ENCODE measurements at regions not wholly inside any gene's neighbourhood (a gene's known extent, or its start where the extent isn't known, plus 50 kb on each side); places are given as distances from the start of the nearest gene placed in this dataset.

DNA sequence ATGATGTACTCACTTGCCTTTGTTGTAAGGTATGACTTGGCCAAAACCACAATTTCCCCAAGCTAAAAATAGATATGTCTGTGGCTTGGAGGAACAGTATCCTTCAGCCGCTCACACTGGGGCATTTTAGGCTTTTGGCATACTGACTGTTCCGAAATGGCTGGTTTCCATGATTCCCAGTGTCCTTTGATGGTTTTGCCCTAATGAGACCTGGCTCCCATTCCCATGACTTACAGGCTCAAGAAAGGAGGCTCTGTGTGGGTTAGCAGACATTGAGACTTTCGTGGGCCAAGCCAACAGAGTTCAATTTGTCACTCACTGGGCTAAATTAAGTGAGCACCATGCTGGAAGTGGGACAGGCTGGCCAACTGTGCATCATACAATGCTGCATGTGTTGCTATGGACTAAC is 150.6 kb downstream of the CEP135 start:
- Histone ChIP-seq H3K4me2 (ENCODE audit: low read depth, low read length, poor library complexity, severe bottlenecking) (no peak overlapping the region), H3K9me3 (ENCODE audit: insufficient read depth, low read length) (no peaks in the 10 kb centered on the region)
- TF ChIP-seq EZH2phosphoT487 (conservative IDR thresholded peaks at IDR 0.05; ENCODE audit: low read length) (no peak), CTCF (IDR thresholded peaks at IDR 0.05; ENCODE audit: insufficient read depth, low read length, poor library complexity, severe bottlenecking) (no peak)

DNA sequence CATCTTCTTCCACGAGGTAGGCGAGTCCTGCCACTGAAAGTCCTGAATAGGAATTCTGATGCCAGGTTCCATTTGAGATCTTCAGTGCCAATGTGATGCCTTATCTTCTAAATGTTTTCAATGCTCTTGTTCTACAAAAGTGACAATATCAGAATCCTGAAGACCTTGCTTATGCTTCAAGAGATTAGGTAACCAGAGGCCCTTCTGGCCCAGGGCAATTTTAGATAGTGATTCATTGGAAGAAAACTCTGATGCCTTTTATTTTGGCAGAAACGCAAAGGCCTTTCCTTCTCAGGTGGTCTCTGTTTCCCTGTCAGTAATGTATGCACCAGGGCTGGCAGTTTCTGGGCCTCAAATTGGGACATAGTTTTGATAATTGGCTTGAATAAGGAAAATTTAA is 144.8 kb downstream of the CEP135 start:
- H3K27ac ChIP-seq (ENCODE audit: low read depth, low read length), result no peak overlapping the region
- H3K4me3 ChIP-seq (ENCODE audit: insufficient read depth, low read length, poor library complexity, severe bottlenecking), result no peak overlapping the region
- no peak overlapping the region for H3K9ac ChIP-seq (ENCODE audit: low read length)
- no peak overlapping the region for H3K4me2 ChIP-seq (ENCODE audit: low read depth, low read length, poor library complexity, severe bottlenecking)
- TF ChIP-seq EZH2phosphoT487 (conservative IDR thresholded peaks at IDR 0.05; ENCODE audit: low read length), result no peak
- TF ChIP-seq CTCF (IDR thresholded peaks at IDR 0.05; ENCODE audit: insufficient read depth, low read length, poor library complexity, severe bottlenecking), result no peak
- H2AFZ ChIP-seq (ENCODE audit: low read depth, low read length, severe bottlenecking), result no peak overlapping the region
- H3K79me2 ChIP-seq (ENCODE audit: insufficient read depth, low read length), result no peaks in the 10 kb centered on the region
- no peaks in the 10 kb centered on the region for H4K20me1 ChIP-seq (ENCODE audit: low read depth, low read length)
- no peaks in the 10 kb centered on the region for H3K36me3 ChIP-seq (ENCODE audit: low read length)
- H3K27me3 ChIP-seq (ENCODE audit: low read length), result no peaks in the 10 kb centered on the region
- no peaks in the 10 kb centered on the region for H3K9me2 ChIP-seq (replicated peaks; ENCODE audit: insufficient read depth, low read length)
- H3K9me3 ChIP-seq (ENCODE audit: insufficient read depth, low read length), result no peaks in the 10 kb centered on the region
- no peaks in the 10 kb centered on the region for H3F3A ChIP-seq (ENCODE audit: insufficient read depth)

More for the DNA sequence above, 150.6 kb downstream of the CEP135 start:
- H3K9me2 ChIP-seq (replicated peaks; ENCODE audit: insufficient read depth, low read length), result no peaks in the 10 kb centered on the region
- no peak overlapping the region for H3K27ac ChIP-seq (ENCODE audit: low read depth, low read length)
- H3K4me3 ChIP-seq (ENCODE audit: insufficient read depth, low read length, poor library complexity, severe bottlenecking), result no peak overlapping the region
- H3K36me3 ChIP-seq (ENCODE audit: low read length), result no peaks in the 10 kb centered on the region
- no peaks in the 10 kb centered on the region for H3K27me3 ChIP-seq (ENCODE audit: low read length)
- no peaks in the 10 kb centered on the region for H3K79me2 ChIP-seq (ENCODE audit: insufficient read depth, low read length)
- no peak overlapping the region for H2AFZ ChIP-seq (ENCODE audit: low read depth, low read length, severe bottlenecking)
- no peaks in the 10 kb centered on the region for H4K20me1 ChIP-seq (ENCODE audit: low read depth, low read length)
- no peak overlapping the region for H3K9ac ChIP-seq (ENCODE audit: low read length)
- H3F3A ChIP-seq (ENCODE audit: insufficient read depth), result no peaks in the 10 kb centered on the region

- Histone ChIP-seq H3F3A (ENCODE audit: insufficient read depth) (no peaks in the 10 kb centered on the region), H3K4me2 (ENCODE audit: low read depth, low read length, poor library complexity, severe bottlenecking) (no peak overlapping the region), H3K9me3 (ENCODE audit: insufficient read depth, low read length) (no peaks in the 10 kb centered on the region), H2AFZ (ENCODE audit: low read depth, low read length, severe bottlenecking) (no peak overlapping the region), H3K4me3 (ENCODE audit: insufficient read depth, low read length, poor library complexity, severe bottlenecking) (no peak overlapping the region), H3K27ac (ENCODE audit: low read depth, low read length) (no peak overlapping the region), H3K9me2 (replicated peaks; ENCODE audit: insufficient read depth, low read length) (no peaks in the 10 kb centered on the region), H3K9ac (ENCODE audit: low read length) (no peak overlapping the region), H4K20me1 (ENCODE audit: low read depth, low read length) (no peaks in the 10 kb centered on the region), H3K79me2 (ENCODE audit: insufficient read depth, low read length) (no peaks in the 10 kb centered on the region), H3K27me3 (ENCODE audit: low read length) (no peaks in the 10 kb centered on the region), H3K36me3 (ENCODE audit: low read length) (no peaks in the 10 kb centered on the region)
- TF ChIP-seq CTCF (IDR thresholded peaks at IDR 0.05; ENCODE audit: insufficient read depth, low read length, poor library complexity, severe bottlenecking) (no peak), EZH2phosphoT487 (conservative IDR thresholded peaks at IDR 0.05; ENCODE audit: low read length) (no peak)
These were observed 143.8 kb downstream of the CEP135 start for GRCh38 chr4:56092540-56092939.
